A673 (cell line): ENCODE measurements at regions not wholly inside any gene's neighbourhood (a gene's known extent, or its start where the extent isn't known, plus 50 kb on each side); places are given as distances from the start of the nearest gene placed in this dataset.

Source experiments
- BruUV-seq: library from RNA; stranded (reverse); fragments of 400-500 nt; replicated peaks from 2 replicates; lab custom pipeline; 2021; lab: Mats Ljungman, UMichigan
- CTCF ChIA-PET: fragments of 300-600 bp; sonication (Branson Sonifier 250); formaldehyde crosslinking; loops from one replicate; lab custom pipeline; 2022; ENCODE audit warnings: antibody characterized with exemption; lab: Charles Lee
- POLR2A ChIA-PET: fragments of 300-600 bp; sonication (Branson Sonifier 250); formaldehyde crosslinking; loops from one replicate; lab custom pipeline; 2022; ENCODE audit warnings: antibody characterized with exemption; ENCODE audit not compliant: low non-redundant PET; lab: Charles Lee
- DNase-seq: peaks from one replicate; pipeline ENCODE4 v3.0.0-alpha.2; 2015; ENCODE audit warnings: low spot score
- H3K27ac ChIP-seq: fragments of 200-600 bp; sonication (generic); 2 replicates; pipeline ENCODE4 v1.5.1; 2016; ENCODE audit warnings: mixed run types, low read depth, mild to moderate bottlenecking, mixed read lengths, antibody characterized with exemption, low read length; ENCODE audit not compliant: poor library complexity, severe bottlenecking
- H3K27me3 ChIP-seq: fragments of 200-600 bp; sonication (generic); replicated peaks from 2 replicates; pipeline ENCODE4 v1.6.1; 2017; ENCODE audit warnings: mixed run types, low read depth, mild to moderate bottlenecking, mixed read lengths, antibody characterized with exemption, low read length; ENCODE audit not compliant: insufficient read depth, poor library complexity
- H3K36me3 ChIP-seq: fragments of 200-600 bp; sonication (generic); 2 replicates; pipeline ENCODE4 v1.6.1; 2016; ENCODE audit warnings: mixed run types, mild to moderate bottlenecking, mixed read lengths, antibody characterized with exemption, low read length; ENCODE audit not compliant: insufficient read depth, poor library complexity, severe bottlenecking
- H3K4me1 ChIP-seq: fragments of 200-600 bp; sonication (generic); 2 replicates; pipeline ENCODE4 v1.6.1; 2017; ENCODE audit warnings: mixed run types, mild to moderate bottlenecking, mixed read lengths, antibody characterized with exemption, low read length; ENCODE audit not compliant: insufficient read depth, poor library complexity, severe bottlenecking
- H3K4me3 ChIP-seq: fragments of 200-600 bp; sonication (generic); 2 replicates; pipeline ENCODE4 v1.5.1; 2016; ENCODE audit warnings: low read depth, mixed run types, mild to moderate bottlenecking, mixed read lengths, low read length; ENCODE audit not compliant: poor library complexity, severe bottlenecking
- H3K9me3 ChIP-seq: fragments of 200-600 bp; sonication (generic); 2 replicates; pipeline ENCODE4 v1.6.1; 2016; ENCODE audit warnings: mixed run types, low read depth, mild to moderate bottlenecking, mixed read lengths, antibody characterized with exemption, low read length; ENCODE audit not compliant: poor library complexity, severe bottlenecking
- CTCF ChIP-seq: fragments of 300-800, 200-600 bp; sonication (generic); conservative IDR thresholded peaks from 2 replicates; pipeline ENCODE4 v1.5.1; 2017; ENCODE audit warnings: low read depth, mild to moderate bottlenecking, antibody characterized with exemption, low read length, moderate library complexity, mixed read lengths
- EZH2 ChIP-seq: fragments of 200-600 bp; sonication (generic); IDR thresholded peaks from 2 replicates; pipeline ENCODE4 v1.6.1; 2017; ENCODE audit warnings: borderline replicate concordance, low read depth, mild to moderate bottlenecking, mixed read lengths, antibody characterized with exemption, low read length; ENCODE audit not compliant: poor library complexity, severe bottlenecking
- intact Hi-C: fragments of 100-400 bp; cut with micrococcal nuclease; formaldehyde crosslinking; loops from one replicate; pipeline ENCODE4 v1.10.0; 2022; ENCODE audit not compliant: unreplicated experiment

GRCh38 chr4:23220911-23221310, 528.2 kb downstream of the GBA3 start:
- TF ChIP-seq CTCF (no peak), EZH2 (no peak)
- DNase-seq, result no peak
- Histone ChIP-seq H3K4me3 (no peak overlapping the region), H3K27ac (no peak overlapping the region), H3K36me3 (no peaks in the 10 kb centered on the region), H3K27me3 (no peaks in the 10 kb centered on the region), H3K9me3 (peaks cover 23% of the 10 kb centered on the region), H3K4me1 (no peaks in the 10 kb centered on the region)
- no TSS peak for BruUV-seq
- intact Hi-C loops, result no loop called here
- CTCF ChIA-PET, result no interaction called here
- POLR2A ChIA-PET, result no interaction called here

- DNase-seq, result no peak
- Histone ChIP-seq H3K4me3 (no peak overlapping the region), H3K36me3 (no peaks in the 10 kb centered on the region), H3K9me3 (peaks cover 18% of the 10 kb centered on the region), H3K4me1 (no peaks in the 10 kb centered on the region), H3K27ac (no peak overlapping the region), H3K27me3 (no peaks in the 10 kb centered on the region)
- CTCF ChIA-PET, result no interaction called here
- TF ChIP-seq CTCF (no peak), EZH2 (no peak)
- intact Hi-C loops, result no loop called here
- POLR2A ChIA-PET, result no interaction called here
- BruUV-seq, result no TSS peak
Observed at GRCh38 chr4:23219779-23220408, 527.2 kb downstream of the GBA3 start.

GRCh38 chr4:23213198-23213597, 520.5 kb downstream of the GBA3 start:
- no peak for TF ChIP-seq CTCF
- TF ChIP-seq EZH2, result no peak
- POLR2A ChIA-PET, result no interaction called here
- BruUV-seq, result no TSS peak
- Histone ChIP-seq H3K9me3 (peaks cover 2% of the 10 kb centered on the region), H3K27me3 (no peaks in the 10 kb centered on the region), H3K4me3 (no peak overlapping the region), H3K36me3 (no peaks in the 10 kb centered on the region), H3K27ac (no peak overlapping the region), H3K4me1 (no peaks in the 10 kb centered on the region)
- intact Hi-C loops, result no loop called here
- CTCF ChIA-PET, result no interaction called here
- DNase-seq, result no peak
